ENCODE measurements at regions not wholly inside any gene's neighbourhood (a gene's known extent, or its start where the extent isn't known, plus 50 kb on each side); places are given as distances from the start of the nearest gene placed in this dataset.

- no peak for DNase-seq
Measured at GRCh38 chr7:35437619-35438275, 183.8 kb upstream of the TBX20 start.

- no peak for DNase-seq
Measured at GRCh38 chr7:35436452-35436851, 182.6 kb upstream of the TBX20 start.

- DNase-seq: no peak
Measured at GRCh38 chr7:35430547-35431153, 176.8 kb upstream of the TBX20 start.

GRCh38 chr7:35424869-35425495 lies 171.1 kb upstream of the TBX20 start:
- DNase-seq: peak; percentile 37 to 40

GRCh38 chr7:35424440-35424839 lies 170.5 kb upstream of the TBX20 start:
- no peak for DNase-seq

GRCh38 chr7:35422715-35423114 lies 168.8 kb upstream of the TBX20 start:
- no peak for DNase-seq

- DNase-seq: no peak
Measured at GRCh38 chr7:35420656-35421055, 166.8 kb upstream of the TBX20 start.

GRCh38 chr7:35419391-35419755 lies 165.5 kb upstream of the TBX20 start:
- DNase-seq: no peak

- DNase-seq: no peak
Measured at GRCh38 chr7:35418716-35419390, 165.0 kb upstream of the TBX20 start.

- no peak for DNase-seq
Measured at GRCh38 chr7:35416568-35416967, 162.7 kb upstream of the TBX20 start.

GRCh38 chr7:35415411-35415822 lies 161.5 kb upstream of the TBX20 start:
- DNase-seq: no peak

- DNase-seq: no peak
Measured at GRCh38 chr7:35411331-35411730, 157.4 kb upstream of the TBX20 start.

- no peak for DNase-seq
Measured at GRCh38 chr7:35405461-35405860, 151.6 kb upstream of the TBX20 start.

- DNase-seq: no peak
Measured at GRCh38 chr7:35401217-35401879, 147.4 kb upstream of the TBX20 start.

GRCh38 chr7:35399840-35400239 lies 145.9 kb upstream of the TBX20 start:
- DNase-seq: no peak

GRCh38 chr7:35399216-35399615 lies 145.3 kb upstream of the TBX20 start:
- no peak for DNase-seq

GRCh38 chr7:35398518-35398917 lies 144.6 kb upstream of the TBX20 start:
- DNase-seq: no peak

- DNase-seq: no peak
Measured at GRCh38 chr7:35390146-35390545, 136.2 kb upstream of the TBX20 start.

GRCh38 chr7:35389636-35390035 lies 135.7 kb upstream of the TBX20 start:
- no peak for DNase-seq

- DNase-seq: no peak
Measured at GRCh38 chr7:35386816-35387706, 133.2 kb upstream of the TBX20 start.

GRCh38 chr7:35386082-35386815 lies 132.3 kb upstream of the TBX20 start:
- DNase-seq: no peak

All from SHP77 (cell line).